ENCODE measurements at regions not wholly inside any gene's neighbourhood (a gene's known extent, or its start where the extent isn't known, plus 50 kb on each side); places are given as distances from the start of the nearest gene placed in this dataset.

- in situ Hi-C loops (cut with HindIII; ENCODE audit: low sequenced_read_pairs) = no loop called here
- no peak overlapping the region for H3K4me3 ChIP-seq (ENCODE audit: low read depth, low read length)
- no peak for DNase-seq (ENCODE audit: low read depth, low spot score)
- no peak for TF ChIP-seq CTCF (IDR thresholded peaks at IDR 0.05; ENCODE audit: low read depth, low read length)
Measured at GRCh38 chr2:28694364-28694763, 57.3 kb upstream of the PPP1CB start.

DNA sequence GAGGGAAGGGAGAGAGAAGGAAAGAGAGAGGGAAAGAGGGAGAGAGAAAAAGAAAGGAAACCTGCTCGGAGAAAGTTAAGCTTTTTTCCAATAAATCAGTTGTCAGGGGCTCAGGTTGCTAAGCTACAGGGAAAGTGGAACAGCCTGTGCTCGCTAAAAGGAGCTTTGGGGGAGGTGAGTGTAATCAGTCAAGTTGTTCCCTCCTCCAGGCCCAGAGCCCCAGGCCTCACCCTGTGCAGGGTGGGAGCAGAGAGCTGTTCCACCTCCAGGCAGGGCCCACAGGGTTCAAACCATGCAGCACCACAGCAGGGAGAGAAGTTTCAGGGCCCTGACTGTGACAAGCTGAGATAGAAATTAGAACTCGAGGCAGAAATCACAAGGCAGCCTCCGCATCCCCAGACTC lies 56.4 kb upstream of the PPP1CB start:
- H3K4me3 ChIP-seq (ENCODE audit: low read depth, low read length) = no peak overlapping the region
- TF ChIP-seq CTCF (IDR thresholded peaks at IDR 0.05; ENCODE audit: low read depth, low read length) = no peak
- in situ Hi-C loops (cut with HindIII; ENCODE audit: low sequenced_read_pairs) = no loop called here
- DNase-seq (ENCODE audit: low read depth, low spot score) = no peak

GRCh38 chr2:28696261-28696660 lies 55.4 kb upstream of the PPP1CB start:
- DNase-seq (ENCODE audit: low read depth, low spot score) = no peak
- in situ Hi-C loops (cut with HindIII; ENCODE audit: low sequenced_read_pairs) = no loop called here
- no peak overlapping the region for H3K4me3 ChIP-seq (ENCODE audit: low read depth, low read length)
- no peak for TF ChIP-seq CTCF (IDR thresholded peaks at IDR 0.05; ENCODE audit: low read depth, low read length)

DNA sequence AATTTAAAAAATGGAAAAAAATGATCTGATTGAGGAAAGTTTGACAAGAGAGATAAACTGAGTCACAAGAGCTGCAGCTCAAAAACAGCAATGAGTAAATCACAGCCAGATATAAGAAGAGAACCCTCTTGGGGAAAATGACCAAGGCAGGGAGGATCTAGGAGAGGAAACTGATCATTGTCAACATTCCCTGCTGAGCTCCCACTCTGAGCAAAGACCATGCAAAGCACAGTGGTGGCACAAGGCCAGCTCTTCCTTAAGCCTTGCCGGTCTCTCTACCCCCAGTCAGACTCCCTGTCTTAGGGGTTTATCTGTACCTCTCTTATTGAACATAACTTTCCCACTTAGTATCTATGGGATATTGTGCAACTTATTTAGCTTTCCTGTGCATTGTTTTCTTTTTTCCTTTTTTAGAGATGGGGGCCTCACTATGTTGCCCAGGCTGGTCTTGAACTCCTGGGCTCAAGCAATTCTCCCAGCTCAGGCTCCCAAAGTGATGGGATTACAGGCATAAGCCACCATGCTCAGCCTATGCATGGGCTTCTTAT lies 54.0 kb upstream of the PPP1CB start:
- H3K4me3 ChIP-seq (ENCODE audit: low read depth, low read length) = no peak overlapping the region
- DNase-seq (ENCODE audit: low read depth, low spot score) = peak; percentile 38
- in situ Hi-C loops (cut with HindIII; ENCODE audit: low sequenced_read_pairs) = no loop called here
- no peak for TF ChIP-seq CTCF (IDR thresholded peaks at IDR 0.05; ENCODE audit: low read depth, low read length)

GRCh38 chr2:28698545-28698944 lies 53.1 kb upstream of the PPP1CB start:
- no peak for TF ChIP-seq CTCF (IDR thresholded peaks at IDR 0.05; ENCODE audit: low read depth, low read length)
- no peak overlapping the region for H3K4me3 ChIP-seq (ENCODE audit: low read depth, low read length)
- in situ Hi-C loops (cut with HindIII; ENCODE audit: low sequenced_read_pairs) = no loop called here
- no peak for DNase-seq (ENCODE audit: low read depth, low spot score)
